GM19397 (cell line): ENCODE measurements at regions not wholly inside any gene's neighbourhood (a gene's known extent, or its start where the extent isn't known, plus 50 kb on each side); places are given as distances from the start of the nearest gene placed in this dataset.

Experiments used
- ATAC-seq: cut with Tn5 transposase; IDR thresholded peaks from one replicate; pipeline ENCODE4 v1.9.1; 2021; ENCODE audit warnings: mild to moderate bottlenecking, moderate library complexity; ENCODE audit not compliant: unreplicated experiment

DNA sequence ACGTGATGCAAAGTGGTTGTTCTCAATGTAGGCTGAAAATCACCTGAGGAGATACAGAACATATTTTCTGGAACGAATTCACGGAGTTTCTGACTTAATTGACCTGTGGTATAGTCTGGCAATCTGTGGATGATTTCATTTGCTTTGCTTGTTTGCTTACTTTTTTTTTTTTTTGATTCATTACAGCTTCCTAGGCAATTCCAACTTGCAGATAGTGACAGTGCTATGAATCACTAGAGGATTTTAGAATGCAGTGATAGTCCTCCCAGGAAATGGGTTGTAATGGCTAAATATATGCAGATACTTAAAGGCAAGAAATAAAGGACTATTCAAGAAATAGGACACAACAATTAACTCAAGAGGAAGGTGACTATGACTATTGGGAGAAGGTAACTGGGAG lies 1378.1 kb upstream of the PRMT6 start:
- no peak for ATAC-seq

DNA sequence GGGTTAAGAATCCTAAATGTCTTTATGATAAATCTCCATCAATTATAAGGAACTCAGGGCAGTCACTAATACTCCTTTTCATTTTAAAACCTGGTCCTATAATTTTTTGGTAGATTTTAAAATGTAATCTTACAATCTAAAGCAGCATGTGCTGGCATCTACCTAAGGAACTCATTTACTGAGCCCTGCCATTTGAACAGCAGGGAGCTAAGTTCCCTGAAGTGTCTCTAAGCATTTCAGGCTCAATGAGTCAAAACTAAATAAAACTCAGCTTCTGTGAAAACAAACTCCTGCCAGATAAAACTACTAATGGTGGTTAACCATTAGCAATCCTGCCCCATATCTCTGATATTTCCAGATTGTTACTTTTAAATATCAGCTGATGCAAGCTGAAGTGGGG lies 1371.8 kb upstream of the PRMT6 start:
- ATAC-seq: no peak

DNA sequence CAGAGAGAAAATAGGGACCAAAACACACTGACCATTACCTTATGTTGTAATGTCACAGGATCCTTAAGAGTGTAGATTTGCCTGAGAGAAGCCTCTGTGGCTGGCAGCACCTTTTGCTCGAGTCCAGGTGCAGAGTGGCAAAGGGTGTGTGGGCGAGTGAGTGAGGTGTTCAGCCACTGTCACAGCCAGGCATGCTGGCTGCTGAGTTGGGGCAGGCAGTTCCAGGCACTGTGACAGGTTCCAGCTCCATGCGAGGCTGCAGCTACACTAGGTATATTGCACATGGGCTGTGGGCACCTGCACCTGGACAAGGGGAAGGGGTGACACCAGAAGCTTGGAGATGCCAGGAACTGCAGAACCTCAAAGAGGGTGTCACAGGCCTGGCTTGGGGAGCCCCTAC lies 1370.4 kb upstream of the PRMT6 start:
- no peak for ATAC-seq

DNA sequence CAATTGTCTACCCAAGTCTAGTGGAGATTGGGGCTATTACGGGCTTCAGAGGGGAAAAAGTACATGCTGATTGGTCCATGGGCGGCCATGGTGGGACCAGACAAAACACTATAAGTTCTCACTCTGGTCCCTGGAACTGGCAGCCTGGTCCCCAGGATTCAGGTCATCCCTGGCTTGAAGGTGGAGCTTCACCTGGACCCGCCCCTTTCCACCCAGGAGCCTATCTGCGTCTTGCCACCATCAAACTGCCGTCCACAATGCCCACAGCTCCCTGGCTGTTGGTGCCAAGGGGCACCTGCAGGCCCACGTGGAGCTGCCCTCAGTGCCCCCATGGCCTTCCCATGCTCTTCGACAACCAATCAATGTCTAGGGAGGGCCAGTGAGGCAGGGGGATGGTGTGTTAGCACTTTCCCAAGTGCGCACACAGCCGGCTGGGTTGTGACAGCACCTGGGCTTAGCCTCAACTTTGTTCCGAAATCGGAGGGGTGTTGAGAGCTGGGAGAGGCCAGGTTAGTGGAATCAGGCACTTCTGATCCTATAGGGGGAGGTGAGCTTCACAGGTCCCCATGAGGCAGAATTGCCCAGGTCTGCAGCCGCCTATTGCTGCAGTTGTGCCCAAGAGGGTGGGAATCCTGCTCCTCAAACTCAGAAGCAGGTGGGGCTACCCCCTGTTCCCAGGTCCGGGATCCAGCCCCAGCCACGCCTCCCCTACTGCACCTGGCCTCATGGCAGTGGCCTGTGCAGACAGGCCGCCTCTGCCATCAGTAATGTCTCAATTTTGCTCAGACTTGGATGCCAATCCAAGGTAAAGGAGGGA lies 1369.4 kb upstream of the PRMT6 start:
- ATAC-seq: no peak

DNA sequence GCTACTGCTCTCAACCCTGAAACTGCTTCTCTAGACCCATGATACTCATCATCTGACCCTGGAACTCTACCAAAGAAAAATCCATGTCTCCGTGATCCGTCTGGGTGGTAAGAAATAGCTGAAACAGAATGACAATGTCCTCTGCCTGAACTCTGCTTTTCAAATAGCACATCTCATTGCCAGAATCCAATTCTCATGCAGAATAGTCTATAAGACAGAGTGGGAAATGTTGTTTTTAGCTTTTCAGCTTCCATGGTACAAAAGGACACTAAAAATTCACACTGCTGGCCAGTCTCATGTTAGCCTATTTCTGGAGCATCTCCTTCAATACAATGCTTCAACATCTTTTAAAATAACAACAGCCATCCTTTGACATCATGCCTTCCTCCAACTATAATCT lies 1355.8 kb upstream of the PRMT6 start:
- ATAC-seq: no peak

DNA sequence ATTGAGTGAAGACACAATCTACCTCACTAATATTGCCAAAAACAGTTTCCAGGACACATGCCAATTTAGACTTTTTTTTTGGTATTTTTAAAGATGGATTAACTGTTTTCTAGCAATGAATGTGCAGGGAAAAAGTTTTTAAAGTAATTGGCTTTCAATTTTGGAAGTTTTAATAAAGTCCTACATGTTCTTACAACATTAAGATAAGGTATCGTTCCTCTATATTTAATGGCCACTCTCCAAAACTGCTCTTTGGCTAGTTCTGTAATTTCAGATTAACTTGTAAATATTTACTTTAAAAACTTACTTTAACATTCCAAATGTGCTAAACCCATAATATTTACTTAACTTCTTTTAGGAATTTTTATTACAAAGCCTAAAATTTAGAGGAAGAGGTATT lies 1332.2 kb upstream of the PRMT6 start:
- ATAC-seq: no peak

DNA sequence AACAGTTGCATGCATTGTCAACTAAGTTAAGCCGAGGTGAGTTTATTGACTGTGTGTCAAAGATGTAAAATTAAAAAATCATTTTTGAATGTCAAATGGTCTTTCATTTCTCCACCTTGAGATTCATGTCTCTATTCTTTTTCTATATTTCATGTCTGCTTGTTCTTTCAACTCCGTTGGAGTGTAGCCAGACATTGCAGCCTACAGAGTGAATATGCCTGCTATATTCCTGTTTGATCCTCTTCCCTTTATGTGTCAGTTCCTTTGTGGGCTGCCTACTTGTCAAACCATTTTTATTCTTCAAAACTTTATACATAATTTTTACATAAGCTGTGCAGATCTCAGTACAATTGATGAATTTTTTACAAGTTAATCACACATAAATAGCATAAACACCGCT lies 1325.8 kb upstream of the PRMT6 start:
- ATAC-seq: no peak

DNA sequence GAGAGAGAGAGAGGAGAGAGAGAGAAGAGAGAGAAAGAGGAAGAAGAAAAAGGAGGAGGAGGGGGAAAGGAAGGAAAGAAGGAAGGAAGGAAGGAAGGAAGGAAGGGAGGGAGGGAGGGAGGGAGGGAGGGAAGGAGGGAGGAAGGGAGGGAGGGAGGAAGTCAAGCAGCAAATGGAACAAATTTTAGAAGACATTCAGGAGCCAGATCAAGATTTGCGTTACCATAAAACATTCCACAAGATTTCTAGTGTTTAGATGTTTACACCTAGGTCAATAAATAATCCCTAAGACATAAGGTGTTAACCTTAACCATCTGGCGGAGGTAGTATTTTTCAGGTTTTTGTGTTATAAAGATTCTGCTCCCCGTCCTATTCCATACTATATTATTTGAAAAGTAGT lies 1320.1 kb upstream of the PRMT6 start:
- ATAC-seq: no peak

DNA sequence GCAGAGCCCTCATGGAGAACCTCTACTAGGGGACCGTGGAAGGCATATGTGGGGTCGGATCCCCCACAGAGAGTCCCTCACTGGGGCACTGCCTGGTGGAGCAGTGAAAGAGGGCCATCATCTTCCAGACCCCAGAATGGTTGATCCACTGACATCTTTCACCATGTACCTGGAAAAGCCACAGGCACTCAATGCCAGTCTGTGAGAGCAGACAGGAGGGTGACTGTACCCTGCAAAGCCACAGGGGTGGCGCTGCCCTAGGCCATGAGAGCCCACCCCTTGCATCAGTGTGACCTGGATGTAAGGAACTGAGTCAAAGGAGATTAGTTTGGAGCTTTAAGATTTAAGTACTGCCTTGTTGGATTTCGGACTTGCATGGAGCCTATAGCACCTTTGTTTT lies 1276.7 kb upstream of the PRMT6 start:
- no peak for ATAC-seq

DNA sequence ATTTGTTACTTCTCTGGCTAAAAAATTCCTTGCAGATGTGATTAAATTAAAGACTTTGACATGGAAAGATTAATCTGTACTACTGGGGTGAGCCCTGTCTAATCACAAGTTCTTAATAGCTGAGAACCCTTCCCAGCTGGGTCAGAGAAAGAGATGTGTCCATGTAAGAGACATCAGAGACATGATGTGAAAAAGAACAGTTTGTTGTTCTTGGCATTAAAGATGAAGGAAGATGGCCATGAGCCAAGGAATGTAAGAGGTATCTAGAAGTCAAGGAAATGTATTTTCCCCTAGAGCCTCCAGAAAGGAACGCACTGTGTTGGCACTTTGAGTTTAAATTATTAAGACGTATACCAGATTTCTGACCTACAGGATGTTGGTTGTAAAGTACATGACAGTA lies 1271.5 kb upstream of the PRMT6 start:
- no peak for ATAC-seq

DNA sequence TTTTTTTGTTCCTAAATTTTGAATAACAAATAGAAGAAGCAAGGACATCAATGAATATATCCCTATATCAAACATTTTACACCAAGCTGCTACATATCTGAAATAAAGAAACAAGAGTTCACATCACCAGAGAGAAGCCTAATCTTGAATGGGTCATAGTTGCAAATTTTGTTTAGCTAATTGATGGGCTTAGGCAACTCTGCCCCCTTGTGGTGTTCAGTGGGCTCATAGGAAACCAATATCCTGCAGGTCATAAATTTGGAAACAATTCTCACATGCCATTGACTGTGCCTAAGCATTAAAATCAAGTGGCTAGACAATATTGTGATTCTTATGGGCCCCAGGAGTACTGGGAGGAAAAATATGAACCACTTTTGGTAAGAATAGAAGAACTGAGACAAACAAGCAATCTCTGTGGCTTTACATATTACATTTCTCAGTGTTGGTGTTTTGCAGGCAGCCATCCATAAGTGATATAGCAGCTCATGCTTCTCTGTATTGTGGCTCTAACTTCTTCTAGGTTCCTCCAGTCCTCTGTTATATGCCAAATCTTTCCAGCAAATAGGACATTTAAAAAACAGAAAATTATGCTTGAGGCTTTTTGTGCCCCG lies 1262.8 kb upstream of the PRMT6 start:
- no peak for ATAC-seq

DNA sequence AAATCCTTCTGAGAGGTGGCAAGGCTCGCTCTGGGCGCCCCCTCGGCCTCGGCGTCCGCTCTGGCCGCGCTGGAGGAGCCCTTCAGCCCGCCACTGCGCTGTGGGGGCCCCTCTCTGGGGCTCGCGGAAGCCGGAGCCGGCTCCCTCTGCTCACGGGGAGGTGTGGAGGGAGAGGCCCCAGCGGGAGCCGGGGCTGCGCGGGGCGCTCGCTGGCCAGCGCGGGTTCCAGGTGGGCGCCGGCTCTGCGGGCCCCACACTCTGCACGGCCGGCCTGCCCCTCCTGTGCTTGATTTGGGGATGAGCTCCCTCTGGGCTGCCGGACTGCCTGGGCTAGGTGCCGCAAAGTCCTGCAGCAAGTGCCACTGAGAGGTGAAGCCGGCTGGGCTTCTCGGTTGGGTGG lies 1260.7 kb upstream of the PRMT6 start:
- no peak for ATAC-seq

DNA sequence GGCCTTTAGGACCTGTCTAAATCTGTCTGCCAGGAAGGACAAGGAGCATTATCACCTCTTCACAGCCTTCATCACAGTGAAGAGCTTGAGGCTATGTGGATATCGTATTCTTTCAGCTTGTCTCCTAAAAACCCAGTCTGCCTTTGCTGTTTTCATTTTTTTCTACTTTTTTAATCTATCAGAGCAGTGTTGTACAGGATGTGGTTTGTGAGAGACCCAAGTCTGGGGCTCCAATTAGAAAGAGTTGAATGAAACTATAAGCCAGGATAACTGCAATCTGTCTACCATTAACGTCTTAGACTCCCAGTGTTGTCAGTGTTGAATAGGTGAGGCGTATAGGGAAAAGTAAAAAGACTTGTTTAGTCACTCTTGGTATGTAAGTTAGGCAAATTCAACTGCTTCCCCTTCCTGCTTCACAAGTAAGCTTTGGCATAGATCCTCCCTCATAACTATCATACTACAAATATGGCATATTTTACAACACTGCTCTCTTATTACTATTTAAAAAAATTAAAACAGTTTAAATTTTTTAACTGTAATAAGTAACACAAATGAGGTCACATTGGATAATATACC lies 1225.8 kb upstream of the PRMT6 start:
- no peak for ATAC-seq

DNA sequence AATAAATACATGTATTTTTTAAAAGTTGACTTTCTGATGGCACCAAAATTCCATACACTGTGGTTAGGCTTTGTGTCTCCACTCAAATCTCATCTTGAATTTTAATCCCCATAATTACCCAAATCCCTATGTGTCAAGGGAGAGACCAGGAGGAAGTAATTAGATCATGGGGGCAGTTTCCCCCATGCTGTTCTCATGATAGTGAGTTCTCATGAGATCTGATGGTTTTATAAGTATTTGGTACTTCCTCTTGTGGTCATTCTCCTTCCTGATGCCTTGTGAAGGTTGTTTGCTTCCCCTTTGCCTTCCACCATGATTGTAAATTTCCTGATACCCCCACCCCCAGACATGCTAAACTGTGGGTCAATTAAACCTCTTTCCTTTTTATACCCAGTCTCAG lies 1218.4 kb upstream of the PRMT6 start:
- no peak for ATAC-seq

DNA sequence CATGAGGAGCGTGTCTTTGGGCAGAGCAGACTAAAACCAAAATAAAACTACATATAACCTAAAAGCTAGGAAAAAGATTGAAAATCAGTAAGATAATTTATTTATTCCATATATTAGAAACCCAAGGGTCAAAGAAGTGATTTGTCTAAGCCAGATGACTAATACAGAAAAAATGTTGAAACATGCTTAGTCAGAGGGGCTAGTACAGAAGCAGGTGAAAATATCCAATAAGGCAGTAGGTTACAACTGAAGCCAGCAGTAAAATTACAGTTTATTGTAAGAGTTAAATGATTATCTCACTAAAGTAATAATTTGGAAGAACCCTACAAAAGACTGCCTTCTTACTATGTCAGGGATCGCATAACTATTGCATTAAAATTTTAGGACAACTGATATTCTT lies 1190.9 kb upstream of the PRMT6 start:
- ATAC-seq: no peak

DNA sequence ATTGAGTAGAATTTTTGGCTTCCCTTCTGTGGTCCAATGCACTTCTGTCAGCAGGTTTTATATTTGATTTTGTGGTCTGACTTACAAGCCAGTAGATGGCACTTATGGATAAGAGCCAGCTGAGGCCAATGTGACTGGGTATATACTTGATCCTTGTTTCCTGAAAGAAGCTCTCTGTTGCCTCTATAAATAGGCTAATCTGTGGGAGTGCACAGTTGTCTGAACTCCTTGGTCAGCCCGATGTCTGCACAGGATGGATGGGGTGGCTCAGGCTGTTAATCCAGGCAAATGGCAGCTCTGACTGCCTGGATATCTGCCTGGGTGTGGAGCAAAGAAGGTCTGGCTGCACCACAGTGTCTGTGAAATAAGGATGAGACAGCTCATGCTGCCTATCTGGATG lies 1183.7 kb upstream of the PRMT6 start:
- ATAC-seq: no peak

DNA sequence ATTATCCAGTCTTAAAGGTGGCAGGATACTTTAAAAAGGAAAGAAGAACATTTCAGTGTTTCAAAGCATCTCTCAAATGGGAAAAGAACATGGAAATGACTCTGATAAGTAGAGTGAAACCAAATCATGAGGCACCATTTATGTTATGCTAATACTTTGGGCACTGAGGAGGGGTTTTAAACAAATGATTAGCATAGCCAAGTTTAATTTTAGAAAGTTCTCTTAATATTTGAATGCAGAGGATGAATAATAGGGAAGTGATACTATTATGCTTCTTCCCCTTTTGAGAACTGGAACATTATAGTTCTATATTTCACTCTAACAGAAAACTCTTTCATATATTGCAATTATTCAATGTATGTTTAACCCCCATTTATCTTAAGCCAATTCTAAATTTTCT lies 1181.9 kb upstream of the PRMT6 start:
- no peak for ATAC-seq

DNA sequence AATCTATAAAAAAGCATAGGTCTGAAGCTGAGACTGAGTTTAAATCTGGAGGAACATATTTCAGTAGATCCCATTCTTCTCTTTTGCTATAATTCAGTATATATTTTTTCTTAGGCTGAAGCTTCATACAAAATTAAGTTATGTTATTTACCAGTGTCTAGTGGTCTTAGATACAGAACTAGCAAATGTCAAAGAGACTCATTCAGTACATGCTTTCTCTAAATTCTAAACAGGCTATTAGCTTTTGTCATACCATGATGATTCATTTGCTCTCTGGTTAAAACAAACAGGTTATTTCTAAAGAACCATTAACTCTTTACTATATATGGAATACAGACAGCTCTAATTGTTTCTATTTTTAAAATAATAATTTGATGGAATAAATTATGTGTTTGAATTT lies 1170.2 kb upstream of the PRMT6 start:
- ATAC-seq: no peak

DNA sequence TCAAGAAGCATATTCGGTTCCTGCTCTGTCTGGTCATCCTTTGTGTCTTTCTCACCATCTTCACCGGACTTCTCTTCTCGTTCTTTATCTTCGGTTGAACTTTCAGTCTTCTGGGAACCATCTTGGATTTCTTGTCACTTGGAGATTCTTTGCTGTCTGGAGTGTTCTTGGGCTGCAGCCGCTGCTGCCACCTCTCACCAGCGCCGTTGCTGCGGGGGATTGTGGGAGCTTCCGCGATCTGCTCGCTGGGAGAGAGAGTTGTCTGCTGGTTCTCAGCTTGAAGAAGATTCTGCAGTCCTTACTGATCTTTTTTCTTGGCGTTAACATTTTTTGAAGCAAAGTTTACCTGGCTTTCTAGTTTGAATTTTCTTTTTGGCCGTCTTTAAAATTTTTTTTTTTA lies 1165.2 kb upstream of the PRMT6 start:
- no peak for ATAC-seq

DNA sequence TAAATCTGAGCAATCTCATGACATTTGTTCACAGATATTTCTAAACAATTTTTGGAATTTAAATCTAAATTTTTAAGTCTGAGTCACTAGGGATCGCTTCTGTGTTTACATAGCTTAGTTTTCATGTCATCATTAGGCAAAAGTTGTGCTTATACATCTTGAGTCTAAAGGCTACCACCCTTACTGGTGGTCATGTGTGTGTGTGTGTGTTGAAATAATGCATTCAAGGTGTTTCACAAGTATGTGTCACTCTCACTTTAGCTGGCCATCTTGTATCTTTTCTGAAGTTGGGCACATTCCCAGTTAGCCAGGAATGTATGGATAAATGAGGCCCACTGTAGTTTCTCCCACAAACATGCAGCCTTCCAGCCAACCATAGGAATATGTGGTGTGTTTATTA lies 1162.5 kb upstream of the PRMT6 start:
- no peak for ATAC-seq

DNA sequence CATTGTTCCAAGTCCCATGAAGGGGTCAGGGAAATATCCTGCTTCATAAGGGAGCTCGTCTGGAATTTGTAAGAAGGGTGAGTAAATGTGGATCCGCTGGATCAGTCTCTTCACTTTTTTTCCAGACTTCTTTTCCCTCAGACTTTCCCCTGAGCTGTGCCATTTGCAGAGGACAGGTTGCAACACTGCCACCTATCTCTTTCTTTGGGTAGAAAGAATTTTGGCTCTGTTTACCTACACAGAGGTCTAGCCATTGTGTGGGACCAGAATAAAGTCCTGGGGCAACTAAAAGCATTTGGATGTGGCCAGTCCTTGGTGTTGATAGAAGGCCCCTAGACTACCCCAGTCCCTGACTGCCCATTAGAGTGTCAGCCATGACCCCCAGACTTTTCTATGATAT lies 1146.7 kb upstream of the PRMT6 start:
- no peak for ATAC-seq

DNA sequence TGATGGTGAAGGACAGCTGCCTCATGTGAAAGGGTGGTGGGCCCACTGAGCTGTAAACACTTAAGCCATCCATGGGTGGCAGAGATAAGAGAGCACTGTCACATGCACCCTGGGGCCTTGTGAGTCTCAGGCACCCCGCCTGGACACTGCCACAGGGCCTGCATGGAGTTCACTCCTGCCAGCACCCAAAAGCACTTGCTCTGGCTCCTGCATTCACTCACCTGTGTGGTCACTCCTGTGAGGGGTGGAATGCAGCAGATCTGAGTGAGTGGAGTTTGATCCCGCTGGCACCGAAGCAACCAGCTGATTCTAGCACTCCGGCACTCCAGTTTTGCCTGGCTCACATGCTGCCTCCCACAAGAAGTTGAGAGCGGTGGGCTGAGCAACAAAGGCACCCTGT lies 1142.1 kb upstream of the PRMT6 start:
- no peak for ATAC-seq

DNA sequence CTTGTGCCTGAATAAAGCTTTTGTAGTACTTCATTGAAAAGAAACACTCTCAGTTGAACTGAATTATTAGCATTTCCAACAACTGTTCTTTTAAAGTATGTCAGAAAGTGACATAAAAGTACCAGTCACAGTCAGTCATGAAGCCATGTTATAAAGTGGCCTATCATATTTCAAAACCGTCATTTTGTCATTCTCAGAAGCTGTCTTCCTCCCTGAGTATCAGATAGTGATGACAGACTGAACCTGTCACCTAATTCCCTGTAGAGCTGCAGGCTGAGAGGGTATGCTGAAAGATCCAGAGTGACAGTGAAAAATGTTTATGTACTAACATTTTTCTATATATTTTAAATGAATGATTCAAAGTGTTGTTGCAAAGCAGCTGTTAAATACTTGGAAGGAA lies 1121.7 kb upstream of the PRMT6 start:
- no peak for ATAC-seq
